HepG2 (cell line): ENCODE measurements at regions not wholly inside any gene's neighbourhood (a gene's known extent, or its start where the extent isn't known, plus 50 kb on each side); places are given as distances from the start of the nearest gene placed in this dataset.
"Not testable (repeated sequence)": the region's sequence is repeated elsewhere in the genome, so short reads cannot be mapped to it uniquely, and the experiment has no call there.

Source experiments
- ATAC-seq: fragments of 200-7000 bp; cut with Tn5 transposase; 3 replicates; pipeline ENCODE4 v1.9.1; 2020; ENCODE audit warnings: mild to moderate bottlenecking, moderate library complexity
- BruUV-seq: library from RNA; stranded (reverse); fragments of 400-500 nt; replicated peaks from 2 replicates; lab custom pipeline; 2021; lab: Mats Ljungman, UMichigan
- CTCF ChIA-PET: fragments of 300-600 bp; formaldehyde crosslinking; extraction: SDS; loops from one replicate; lab custom pipeline; 2021; ENCODE audit warnings: low total read pairs, inconsistent platforms, low intra/inter-chr PET ratio; lab: Yijun Ruan, JAX
- POLR2A ChIA-PET: fragments of 350-600 bp; sonication (Branson Sonifier 250); formaldehyde crosslinking; loops from one replicate; lab custom pipeline; 2020; ENCODE audit warnings: antibody characterized with exemption, inconsistent platforms; lab: Yijun Ruan, JAX
- DNase-seq: peaks from one replicate; pipeline ENCODE4 v3.0.0-alpha.2; 2015; ENCODE audit warnings: low spot score
- FAIRE-seq: peaks from 3 replicates; lab custom pipeline; 2011; peaks lifted over from hg19 to GRCh38; lab: Jason Lieb, UNC
- H2AFZ ChIP-seq: one replicate; pipeline ENCODE4 v1.6.1; 2011; ENCODE audit warnings: low read length, inconsistent platforms
- H3K27ac ChIP-seq: fragments of 300-600 bp; 3 replicates; pipeline ENCODE4 v1.8.0; 2011; ENCODE audit warnings: mixed run types, mild to moderate bottlenecking, mixed read lengths, low read length, inconsistent platforms; ENCODE audit not compliant: insufficient read depth; ENCODE audit errors: extremely low read length
- H3K27me3 ChIP-seq, 2 experiments: fragments of 200-600 bp in 1 of 2; 2 replicates in 1 of 2; 3 replicates in 1 of 2; pipeline versions ENCODE4 v1.6.0 to v1.8.0; 2011; ENCODE audit warnings: low read length in 2 of 2, mild to moderate bottlenecking in 2 of 2, moderate library complexity in 2 of 2, inconsistent platforms in 1 of 2; ENCODE audit not compliant: insufficient read depth in 2 of 2, control insufficient read depth in 1 of 2
- H3K36me3 ChIP-seq, 2 experiments: fragments of 200-600 bp in 1 of 2; replicated peaks in 1 of 2; 2 replicates in 1 of 2; 3 replicates in 1 of 2; pipeline versions ENCODE4 v1.5.1 to v1.8.0; 2011; ENCODE audit warnings: low read length in 2 of 2, inconsistent platforms in 1 of 2; ENCODE audit not compliant: insufficient read depth in 2 of 2, control insufficient read depth in 1 of 2
- H3K4me1 ChIP-seq: 2 replicates; pipeline ENCODE4 v1.5.1; 2012; ENCODE audit warnings: low read length, inconsistent platforms; ENCODE audit not compliant: insufficient read depth
- H3K4me2 ChIP-seq: 2 replicates; pipeline ENCODE4 v1.6.0; 2011; ENCODE audit warnings: low read depth, low read length, inconsistent platforms
- H3K4me3 ChIP-seq, 3 experiments: fragments of 200-600 bp in 1 of 3; sonication (generic), shearing (Covaris generic) in 1 of 3; replicated peaks in 1 of 3; 2 replicates each; pipeline ENCODE4 v1.5.1; 2011 to 2016; ENCODE audit warnings: low read length in 3 of 3, inconsistent platforms in 2 of 3, low read depth in 2 of 3, mild to moderate bottlenecking in 2 of 3, control low read depth in 1 of 3, mixed read lengths in 1 of 3; ENCODE audit not compliant: insufficient read depth in 1 of 3
- H3K79me2 ChIP-seq: one replicate; pipeline ENCODE4 v1.6.1; 2011; ENCODE audit warnings: low read length, inconsistent platforms; ENCODE audit not compliant: insufficient read depth
- H3K9ac ChIP-seq: 2 replicates; pipeline ENCODE4 v1.6.0; 2011; ENCODE audit warnings: mild to moderate bottlenecking, low read depth, low read length, inconsistent platforms; ENCODE audit not compliant: insufficient read depth
- H3K9me3 ChIP-seq: 2 replicates; pipeline ENCODE4 v1.5.1; 2012; ENCODE audit warnings: mild to moderate bottlenecking, low read length
- H4K20me1 ChIP-seq: 2 replicates; pipeline ENCODE4 v1.6.0; 2011; ENCODE audit warnings: inconsistent platforms, mild to moderate bottlenecking, low read length, moderate library complexity; ENCODE audit not compliant: insufficient read depth
- DR1 ChIP-seq: sonication (generic); formaldehyde crosslinking; IDR thresholded peaks from 2 replicates; pipeline ENCODE4 v1.8.0; 2021; ENCODE audit warnings: mild to moderate bottlenecking, missing genetic modification reagents, inconsistent platforms
- FOXK2 ChIP-seq: fragments of 450-650 bp; IDR thresholded peaks from 2 replicates; pipeline ENCODE4 v1.6.1; 2016
- HNF4G ChIP-seq, 2 experiments: sonication (generic) in 1 of 2; formaldehyde crosslinking in 1 of 2; IDR thresholded peaks; 2 replicates each; pipeline versions ENCODE4 v1.4.0 to v1.6.1; 2011 to 2020; ENCODE audit warnings: borderline replicate concordance in 2 of 2, low read depth in 2 of 2, mild to moderate bottlenecking in 2 of 2, low read length in 1 of 2, missing genetic modification reagents in 1 of 2, moderate library complexity in 1 of 2
- MXD3 ChIP-seq: IDR thresholded peaks from 2 replicates; pipeline ENCODE4 v1.6.1; 2016; ENCODE audit warnings: mild to moderate bottlenecking, missing biosample characterization, missing genetic modification reagents
- SNRNP70 ChIP-seq: fragments of 200-400 bp; formaldehyde crosslinking; IDR thresholded peaks from 2 replicates; pipeline ENCODE4 v1.6.1; 2017; ENCODE audit warnings: mild to moderate bottlenecking, low read depth, low read length, moderate library complexity
- TERF1 ChIP-seq: sonication (generic); formaldehyde crosslinking; IDR thresholded peaks from 2 replicates; pipeline ENCODE4 v1.8.0; 2022; ENCODE audit warnings: mild to moderate bottlenecking, missing genetic modification reagents, moderate library complexity
- ZNF143 ChIP-seq: sonication (generic); formaldehyde crosslinking; IDR thresholded peaks from 2 replicates; pipeline ENCODE4 v1.4.0; 2020; ENCODE audit warnings: missing genetic modification reagents
- ZNF17 ChIP-seq: sonication (generic); formaldehyde crosslinking; IDR thresholded peaks from 2 replicates; pipeline ENCODE4 v1.5.0; 2020; ENCODE audit warnings: mild to moderate bottlenecking, missing genetic modification reagents
- ZNF773 ChIP-seq: sonication (generic); formaldehyde crosslinking; IDR thresholded peaks from 2 replicates; pipeline ENCODE4 v1.4.0; 2020; ENCODE audit warnings: missing genetic modification reagents, borderline replicate concordance
- WGBS: methylation state at CpG from one replicate; pipeline ENCODE4 v1.1.6; 2017; ENCODE audit warnings: low lambda C conversion rate; 5-methylcytosine and 5-hydroxymethylcytosine counted together
- in situ Hi-C: cut with HindIII; loops from 2 replicates; pipeline ENCODE4 v1.10.0; 2017; ENCODE audit warnings: low pct_unique_long_range_greater_than_20kb; ENCODE audit not compliant: extremely low pct_ligation_motif_present
- intact Hi-C: fragments of 100-400 bp; cut with micrococcal nuclease; formaldehyde crosslinking; loops from one replicate; pipeline ENCODE4 v1.10.0; 2022; ENCODE audit not compliant: unreplicated experiment
- TF ChIP-seq, protein P1 (sequence below): sonication (generic); formaldehyde crosslinking; IDR thresholded peaks from 2 replicates; pipeline ENCODE4 v1.8.1; 2023; ENCODE audit warnings: missing genetic modification reagents, mild to moderate bottlenecking, borderline replicate concordance
- TF ChIP-seq, protein P2 (sequence below): sonication (generic); formaldehyde crosslinking; IDR thresholded peaks from 2 replicates; pipeline ENCODE4 v1.4.0; 2020; ENCODE audit warnings: missing genetic modification reagents, mild to moderate bottlenecking, borderline replicate concordance

GRCh38 chr4:114444211-114444610 lies 154.4 kb upstream of the UGT8 start (continued):
- TF ChIP-seq FOXK2: no peak

- H3K79me2 ChIP-seq, intact Hi-C loops, ATAC-seq, in situ Hi-C loops, H3K4me1 ChIP-seq, H2AFZ ChIP-seq, H3K27me3 ChIP-seq, H3K36me3 ChIP-seq, H3K27ac ChIP-seq, H3K4me2 ChIP-seq, H3K9me3 ChIP-seq, CTCF ChIA-PET, H3K4me3 ChIP-seq, DNase-seq, FAIRE-seq, H3K9ac ChIP-seq, BruUV-seq, H4K20me1 ChIP-seq, POLR2A ChIA-PET: not testable (repeated sequence)
Observed at GRCh38 chr4:114447963-114448516, 150.6 kb upstream of the UGT8 start.

GRCh38 chr4:114458728-114459127 lies 139.9 kb upstream of the UGT8 start:
- ChIA-PET POLR2A (no interaction called here), CTCF (no interaction called here)
- intact Hi-C loops (no loop called here), in situ Hi-C loops (no loop called here)
- 0% methylated on average over 2 of the region's 2 CpGs for WGBS
- Histone ChIP-seq H3K9ac (no peak overlapping the region), H3K27ac (no peak overlapping the region), H2AFZ (no peak overlapping the region), H3K27me3 (no peaks in the 10 kb centered on the region), H3K4me2 (no peak overlapping the region), H3K4me3 (no peak overlapping the region), H3K4me1 (no peaks in the 10 kb centered on the region), H3K36me3 (no peaks in the 10 kb centered on the region), H4K20me1 (no peaks in the 10 kb centered on the region), H3K79me2 (no peaks in the 10 kb centered on the region), H3K9me3 (no peaks in the 10 kb centered on the region)
- TF ChIP-seq, protein P1, sequence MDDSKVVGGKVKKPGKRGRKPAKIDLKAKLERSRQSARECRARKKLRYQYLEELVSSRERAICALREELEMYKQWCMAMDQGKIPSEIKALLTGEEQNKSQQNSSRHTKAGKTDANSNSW (CRISPR knock-in tag): no peak
- no peak for TF ChIP-seq SNRNP70
- no peak for TF ChIP-seq ZNF17 (CRISPR knock-in tag)
- no peak for TF ChIP-seq HNF4G (IDR thresholded peaks at IDR 0.05; ENCODE audit: borderline replicate concordance, low read depth, low read length)
- no peak for TF ChIP-seq HNF4G (CRISPR knock-in tag; IDR thresholded peaks at IDR 0.05; ENCODE audit: borderline replicate concordance, low read depth)
- TF ChIP-seq MXD3 (CRISPR knock-in tag): no peak
- TF ChIP-seq ZNF143 (CRISPR knock-in tag): no peak
- TF ChIP-seq TERF1: no peak
- TF ChIP-seq ZNF773 (CRISPR knock-in tag): no peak
- TF ChIP-seq, protein P2, sequence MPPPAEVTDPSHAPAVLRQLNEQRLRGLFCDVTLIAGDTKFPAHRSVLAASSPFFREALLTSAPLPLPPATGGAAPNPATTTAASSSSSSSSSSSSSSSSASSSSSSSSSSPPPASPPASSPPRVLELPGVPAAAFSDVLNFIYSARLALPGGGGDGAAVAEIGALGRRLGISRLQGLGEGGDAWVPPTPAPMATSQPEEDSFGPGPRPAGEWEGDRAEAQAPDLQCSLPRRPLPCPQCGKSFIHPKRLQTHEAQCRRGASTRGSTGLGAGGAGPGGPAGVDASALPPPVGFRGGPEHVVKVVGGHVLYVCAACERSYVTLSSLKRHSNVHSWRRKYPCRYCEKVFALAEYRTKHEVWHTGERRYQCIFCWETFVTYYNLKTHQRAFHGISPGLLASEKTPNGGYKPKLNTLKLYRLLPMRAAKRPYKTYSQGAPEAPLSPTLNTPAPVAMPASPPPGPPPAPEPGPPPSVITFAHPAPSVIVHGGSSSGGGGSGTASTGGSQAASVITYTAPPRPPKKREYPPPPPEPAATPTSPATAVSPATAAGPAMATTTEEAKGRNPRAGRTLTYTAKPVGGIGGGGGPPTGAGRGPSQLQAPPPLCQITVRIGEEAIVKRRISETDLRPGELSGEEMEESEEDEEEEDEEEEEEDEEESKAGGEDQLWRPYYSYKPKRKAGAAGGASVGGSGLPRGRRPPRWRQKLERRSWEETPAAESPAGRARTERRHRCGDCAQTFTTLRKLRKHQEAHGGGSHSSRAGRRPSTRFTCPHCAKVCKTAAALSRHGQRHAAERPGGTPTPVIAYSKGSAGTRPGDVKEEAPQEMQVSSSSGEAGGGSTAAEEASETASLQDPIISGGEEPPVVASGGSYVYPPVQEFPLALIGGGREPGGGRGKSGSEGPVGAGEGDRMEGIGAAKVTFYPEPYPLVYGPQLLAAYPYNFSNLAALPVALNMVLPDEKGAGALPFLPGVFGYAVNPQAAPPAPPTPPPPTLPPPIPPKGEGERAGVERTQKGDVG (CRISPR knock-in tag): no peak
- TF ChIP-seq DR1 (CRISPR knock-in tag): no peak
- FAIRE-seq (no peak), DNase-seq (no peak), ATAC-seq (no peak)
- BruUV-seq: no TSS peak
